ENCODE measurements at regions not wholly inside any gene's neighbourhood (a gene's known extent, or its start where the extent isn't known, plus 50 kb on each side); places are given as distances from the start of the nearest gene placed in this dataset.

GRCh38 chr16:58820411-58820810, 86.3 kb upstream of the GOT2 start:
- TF ChIP-seq ESRRA (IDR thresholded peaks at IDR 0.05; ENCODE audit: low read length) (no peak), BACH1 (IDR thresholded peaks at IDR 0.05; ENCODE audit: borderline replicate concordance) (no peak), PKNOX1 (IDR thresholded peaks at IDR 0.05) (no peak), CBX3 (IDR thresholded peaks at IDR 0.05; ENCODE audit: borderline replicate concordance, low read depth) (no peak), ZNF622 (IDR thresholded peaks at IDR 0.05) (no peak), HDAC6 (IDR thresholded peaks at IDR 0.05; ENCODE audit: unreplicated experiment) (no peak)
- TF ChIP-seq, protein P1, sequence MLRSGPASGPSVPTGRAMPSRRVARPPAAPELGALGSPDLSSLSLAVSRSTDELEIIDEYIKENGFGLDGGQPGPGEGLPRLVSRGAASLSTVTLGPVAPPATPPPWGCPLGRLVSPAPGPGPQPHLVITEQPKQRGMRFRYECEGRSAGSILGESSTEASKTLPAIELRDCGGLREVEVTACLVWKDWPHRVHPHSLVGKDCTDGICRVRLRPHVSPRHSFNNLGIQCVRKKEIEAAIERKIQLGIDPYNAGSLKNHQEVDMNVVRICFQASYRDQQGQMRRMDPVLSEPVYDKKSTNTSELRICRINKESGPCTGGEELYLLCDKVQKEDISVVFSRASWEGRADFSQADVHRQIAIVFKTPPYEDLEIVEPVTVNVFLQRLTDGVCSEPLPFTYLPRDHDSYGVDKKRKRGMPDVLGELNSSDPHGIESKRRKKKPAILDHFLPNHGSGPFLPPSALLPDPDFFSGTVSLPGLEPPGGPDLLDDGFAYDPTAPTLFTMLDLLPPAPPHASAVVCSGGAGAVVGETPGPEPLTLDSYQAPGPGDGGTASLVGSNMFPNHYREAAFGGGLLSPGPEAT (IDR thresholded peaks at IDR 0.05; ENCODE audit: low read depth) = no peak
- Histone ChIP-seq H3K4me2 (ENCODE audit: control insufficient read depth, insufficient read depth) (no peak overlapping the region), H3K9ac (ENCODE audit: control insufficient read depth, insufficient read depth, low read length) (no peak overlapping the region), H3K79me2 (ENCODE audit: control insufficient read depth, insufficient read depth, low read length) (no peaks in the 10 kb centered on the region), H3K4me3 (no peak overlapping the region), H3K9me3 (replicated peaks; ENCODE audit: control insufficient read depth, insufficient read depth, low read length) (no peaks in the 10 kb centered on the region), H4K20me1 (ENCODE audit: control insufficient read depth, insufficient read depth) (no peaks in the 10 kb centered on the region), H3K36me3 (ENCODE audit: control insufficient read depth in 2 of 2, insufficient read depth in 2 of 2, low read length in 1 of 2) (no peaks in the 10 kb centered on the region), H3K27me3 (replicated peaks in 1 of 2; ENCODE audit: control insufficient read depth in 2 of 2, insufficient read depth in 2 of 2, low read length in 1 of 2) (no peaks in the 10 kb centered on the region), H2AFZ (ENCODE audit: control insufficient read depth, low read depth, low read length) (no peak overlapping the region), H3K4me1 (ENCODE audit: control insufficient read depth, insufficient read depth, low read length) (no peaks in the 10 kb centered on the region), H3K27ac (ENCODE audit: control insufficient read depth, insufficient read depth) (no peak overlapping the region)
- FAIRE-seq (no peak), ATAC-seq (no peak), DNase-seq (ENCODE audit: low read depth, low spot score) (no peak)
- POLR2A ChIA-PET = no interaction called here
- WGBS (ENCODE audit: insufficient coverage, insufficient replicate concordance, low lambda C conversion rate, missing lambda C conversion rate) = 0% methylated on average over 1 of the region's 1 CpG
- CTCF ChIA-PET = interaction anchor here (0.9 to 1.5 kb wide), 2 partner anchors 11 to 35 kb away, joined by 3 to 5 read pairs; no protein-coding TSS in a partner anchor
- BruUV-seq (replicated peaks) = no TSS peak
- in situ Hi-C loops (cut with MboI) = no loop called here
- RAD21 ChIA-PET (ENCODE audit: unreplicated experiment) = interaction anchor here (0.9 kb wide), 1 partner anchor 24 kb away, joined by 3 read pairs; no protein-coding TSS in a partner anchor
- intact Hi-C loops (cut with micrococcal nuclease; ENCODE audit: unreplicated experiment) = no loop called here
- SMC1A ChIA-PET (ENCODE audit: uncharacterized antibody, unreplicated experiment) = no interaction called here
